ENCODE measurements at regions not wholly inside any gene's neighbourhood (a gene's known extent, or its start where the extent isn't known, plus 50 kb on each side); places are given as distances from the start of the nearest gene placed in this dataset.

DNA sequence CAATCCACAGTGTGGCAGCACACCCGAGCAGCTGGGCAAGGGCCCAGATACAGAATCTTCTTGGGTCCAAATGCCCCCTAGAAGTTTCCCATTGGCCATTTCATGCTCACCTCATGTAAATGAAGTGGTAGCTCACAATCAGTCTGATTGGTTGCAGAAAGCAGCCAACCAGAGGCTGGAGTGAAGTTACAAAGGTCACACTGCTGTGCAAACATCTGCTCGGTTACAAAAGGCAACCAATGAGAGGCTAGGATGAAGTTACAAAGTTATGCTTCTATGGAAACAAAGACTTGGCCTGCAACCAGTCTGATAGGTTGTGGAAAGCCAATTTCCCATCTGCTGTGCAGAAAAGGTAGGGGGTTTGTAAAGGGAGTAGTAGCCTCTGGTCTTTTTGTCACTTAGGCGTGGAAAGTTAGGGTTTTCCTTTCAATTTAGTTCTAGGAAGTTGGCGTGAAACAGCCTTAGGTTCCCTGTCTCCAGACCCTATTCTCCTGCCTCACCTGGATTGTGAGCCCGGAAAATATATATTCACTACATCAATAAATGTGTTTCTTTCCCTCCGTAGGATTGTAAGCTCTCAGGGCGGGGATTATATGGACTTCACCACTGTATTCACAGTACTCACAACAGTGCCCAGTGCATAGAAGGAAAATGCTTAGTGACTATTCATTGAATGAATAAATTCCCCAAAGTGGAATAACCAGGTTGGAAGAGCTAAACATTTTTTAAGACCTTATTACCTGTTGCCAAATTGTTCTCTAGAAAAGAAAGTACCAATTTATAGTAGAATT lies 91.9 kb downstream of the URB2 start:
- TF ChIP-seq, protein P1, sequence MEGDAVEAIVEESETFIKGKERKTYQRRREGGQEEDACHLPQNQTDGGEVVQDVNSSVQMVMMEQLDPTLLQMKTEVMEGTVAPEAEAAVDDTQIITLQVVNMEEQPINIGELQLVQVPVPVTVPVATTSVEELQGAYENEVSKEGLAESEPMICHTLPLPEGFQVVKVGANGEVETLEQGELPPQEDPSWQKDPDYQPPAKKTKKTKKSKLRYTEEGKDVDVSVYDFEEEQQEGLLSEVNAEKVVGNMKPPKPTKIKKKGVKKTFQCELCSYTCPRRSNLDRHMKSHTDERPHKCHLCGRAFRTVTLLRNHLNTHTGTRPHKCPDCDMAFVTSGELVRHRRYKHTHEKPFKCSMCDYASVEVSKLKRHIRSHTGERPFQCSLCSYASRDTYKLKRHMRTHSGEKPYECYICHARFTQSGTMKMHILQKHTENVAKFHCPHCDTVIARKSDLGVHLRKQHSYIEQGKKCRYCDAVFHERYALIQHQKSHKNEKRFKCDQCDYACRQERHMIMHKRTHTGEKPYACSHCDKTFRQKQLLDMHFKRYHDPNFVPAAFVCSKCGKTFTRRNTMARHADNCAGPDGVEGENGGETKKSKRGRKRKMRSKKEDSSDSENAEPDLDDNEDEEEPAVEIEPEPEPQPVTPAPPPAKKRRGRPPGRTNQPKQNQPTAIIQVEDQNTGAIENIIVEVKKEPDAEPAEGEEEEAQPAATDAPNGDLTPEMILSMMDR (IDR thresholded peaks at IDR 0.05), result no peak
- no peak for ATAC-seq
- intact Hi-C loops (cut with DNase I), result no loop called here
- H3K4me3 ChIP-seq, result no peak overlapping the region
- no peaks in the 10 kb centered on the region for H3K27me3 ChIP-seq
- no peak overlapping the region for H3K27ac ChIP-seq
- no peaks in the 10 kb centered on the region for H3K4me1 ChIP-seq
- no peaks in the 10 kb centered on the region for H3K36me3 ChIP-seq
- DNase-seq, result no peak
- H3K9me3 ChIP-seq, result no peaks in the 10 kb centered on the region

DNA sequence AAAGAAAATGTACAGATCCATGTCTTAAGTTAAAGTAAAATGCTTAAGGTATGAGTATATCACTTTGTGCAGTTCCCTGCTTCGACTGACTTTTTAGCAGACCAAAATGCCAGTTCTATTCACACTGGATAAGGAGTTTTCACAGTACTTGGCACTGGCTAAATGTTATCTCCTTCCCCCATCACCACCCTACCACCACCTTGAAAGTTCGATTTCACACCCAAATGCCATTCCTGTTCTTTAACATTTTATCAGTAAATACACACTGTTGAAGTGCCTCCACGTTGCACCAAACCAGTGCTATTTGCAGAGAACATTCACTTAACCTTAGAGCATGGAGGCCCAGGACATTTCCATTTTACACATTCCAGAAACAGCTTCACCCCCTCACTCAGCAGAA lies 100.0 kb downstream of the URB2 start:
- TF ChIP-seq, protein P1 (IDR thresholded peaks at IDR 0.05), result no peak
- intact Hi-C loops (cut with DNase I), result no loop called here

DNA sequence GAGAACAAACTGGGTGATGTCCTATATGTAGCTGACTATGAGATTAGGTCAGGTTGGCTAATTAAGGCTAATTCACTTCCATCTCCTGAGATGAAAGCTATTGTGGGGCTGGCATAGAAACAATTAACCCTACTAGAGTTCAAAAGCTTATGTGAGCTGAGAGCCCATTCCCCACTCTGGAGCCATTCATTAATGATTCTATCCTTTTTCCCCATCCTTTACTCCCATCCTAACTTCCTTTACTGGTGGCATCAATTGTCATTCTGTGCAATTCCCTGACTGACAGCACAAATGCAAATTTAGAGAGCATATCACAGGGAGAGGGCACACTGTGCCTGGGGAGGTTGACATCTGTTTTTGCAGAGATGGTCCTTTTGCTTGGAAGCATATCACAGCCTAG lies 103.9 kb downstream of the URB2 start:
- Histone ChIP-seq H3K36me3 (no peaks in the 10 kb centered on the region), H3K4me1 (no peaks in the 10 kb centered on the region), H3K27me3 (no peaks in the 10 kb centered on the region), H3K27ac (no peak overlapping the region), H3K4me3 (no peak overlapping the region), H3K9me3 (no peaks in the 10 kb centered on the region)
- ATAC-seq (no peak), DNase-seq (no peak)
- TF ChIP-seq, protein P1 (IDR thresholded peaks at IDR 0.05), result no peak
- intact Hi-C loops (cut with DNase I), result no loop called here

More for the DNA sequence above, 100.0 kb downstream of the URB2 start:
- Histone ChIP-seq H3K4me3 (no peak overlapping the region), H3K27ac (no peak overlapping the region), H3K27me3 (no peaks in the 10 kb centered on the region), H3K36me3 (no peaks in the 10 kb centered on the region), H3K4me1 (no peaks in the 10 kb centered on the region), H3K9me3 (no peaks in the 10 kb centered on the region)
- no peak for ATAC-seq
- DNase-seq, result no peak

DNA sequence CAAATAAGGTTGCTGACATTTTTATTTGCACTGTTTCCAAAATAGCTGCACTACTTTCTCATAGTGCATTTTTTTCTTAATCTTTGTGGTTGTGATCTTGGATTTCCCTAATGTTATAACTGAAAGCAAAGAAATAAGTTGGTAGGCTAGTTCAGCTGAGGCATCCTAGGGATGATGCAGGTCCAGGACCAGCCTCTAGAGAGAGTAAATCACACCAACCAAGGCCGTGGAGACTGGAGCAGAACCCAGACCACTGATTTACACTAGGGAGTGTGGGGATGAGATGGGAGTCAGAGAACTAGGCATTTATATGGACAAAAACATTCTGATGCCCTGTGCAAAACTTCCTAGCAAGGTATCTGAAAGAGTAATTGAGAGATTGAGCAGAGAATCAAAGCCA lies 104.5 kb downstream of the URB2 start:
- no peak for ATAC-seq
- Histone ChIP-seq H3K4me1 (no peaks in the 10 kb centered on the region), H3K27ac (no peak overlapping the region)

DNA sequence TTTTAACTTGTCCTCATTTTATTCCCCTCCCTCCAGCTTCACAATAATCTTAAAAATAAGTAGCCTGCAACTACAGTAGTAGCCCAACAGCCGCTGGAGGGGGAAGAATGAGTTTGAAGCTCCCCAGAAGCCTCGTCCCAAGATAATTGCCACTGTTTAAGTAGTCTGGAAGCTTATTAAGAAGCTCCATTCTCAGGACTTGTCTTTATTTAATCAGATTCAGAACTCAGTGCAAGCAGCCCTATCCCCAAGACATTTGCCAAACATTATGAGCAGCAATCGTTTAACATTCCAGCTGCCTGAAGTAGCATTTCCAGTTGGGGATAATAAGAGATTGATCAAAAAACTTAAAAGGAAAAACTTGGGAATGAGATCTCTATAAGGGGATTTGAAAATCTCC lies 106.0 kb downstream of the URB2 start:
- no peaks in the 10 kb centered on the region for H3K4me1 ChIP-seq
- H3K9me3 ChIP-seq, result peaks cover 9% of the 10 kb centered on the region
- TF ChIP-seq, protein P1 (IDR thresholded peaks at IDR 0.05), result no peak
- H3K27ac ChIP-seq, result no peak overlapping the region
- no peaks in the 10 kb centered on the region for H3K27me3 ChIP-seq
- intact Hi-C loops (cut with DNase I), result no loop called here
- no peak overlapping the region for H3K4me3 ChIP-seq
- no peak for DNase-seq
- no peak for ATAC-seq
- no peaks in the 10 kb centered on the region for H3K36me3 ChIP-seq

More for the DNA sequence above, 104.5 kb downstream of the URB2 start:
- Histone ChIP-seq H3K4me3 (no peak overlapping the region), H3K27me3 (no peaks in the 10 kb centered on the region), H3K9me3 (no peaks in the 10 kb centered on the region), H3K36me3 (no peaks in the 10 kb centered on the region)
- intact Hi-C loops (cut with DNase I), result no loop called here
- DNase-seq, result no peak
- TF ChIP-seq, protein P1 (IDR thresholded peaks at IDR 0.05), result no peak
